GM21619 (cell line): ENCODE measurements at regions not wholly inside any gene's neighbourhood (a gene's known extent, or its start where the extent isn't known, plus 50 kb on each side); places are given as distances from the start of the nearest gene placed in this dataset.
"Not testable (repeated sequence)": the region's sequence is repeated elsewhere in the genome, so short reads cannot be mapped to it uniquely, and the experiment has no call there.

Experiments
- ATAC-seq: cut with Tn5 transposase; IDR thresholded peaks from one replicate; pipeline ENCODE4 v1.9.1; 2021; ENCODE audit not compliant: unreplicated experiment

GRCh38 chr5:87188391-87188790 is 79.3 kb upstream of the RASA1 start:
- ATAC-seq, result no peak

DNA sequence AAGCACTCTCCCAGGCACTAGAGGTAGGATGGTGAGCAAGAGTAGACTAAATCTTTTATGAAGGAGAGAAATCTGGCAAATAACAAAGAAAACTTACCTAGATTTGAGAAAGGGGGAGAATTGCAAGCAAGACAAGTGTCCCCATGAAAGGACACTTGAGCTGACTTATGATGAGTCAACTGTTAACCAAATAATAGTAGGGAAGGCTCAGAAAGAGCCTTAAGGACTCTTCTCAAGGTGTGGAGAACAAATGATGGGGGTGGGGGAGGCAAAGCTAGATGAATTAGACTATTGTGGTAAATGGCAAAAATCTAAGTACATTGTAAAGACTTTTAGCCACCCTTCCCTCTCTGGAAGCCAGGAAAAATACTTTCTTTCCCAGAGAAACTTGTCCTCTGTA is 77.6 kb upstream of the RASA1 start:
- ATAC-seq, result no peak

- ATAC-seq, result peak; percentile 58
Measured at GRCh38 chr5:87190687-87191086, 77.0 kb upstream of the RASA1 start.

DNA sequence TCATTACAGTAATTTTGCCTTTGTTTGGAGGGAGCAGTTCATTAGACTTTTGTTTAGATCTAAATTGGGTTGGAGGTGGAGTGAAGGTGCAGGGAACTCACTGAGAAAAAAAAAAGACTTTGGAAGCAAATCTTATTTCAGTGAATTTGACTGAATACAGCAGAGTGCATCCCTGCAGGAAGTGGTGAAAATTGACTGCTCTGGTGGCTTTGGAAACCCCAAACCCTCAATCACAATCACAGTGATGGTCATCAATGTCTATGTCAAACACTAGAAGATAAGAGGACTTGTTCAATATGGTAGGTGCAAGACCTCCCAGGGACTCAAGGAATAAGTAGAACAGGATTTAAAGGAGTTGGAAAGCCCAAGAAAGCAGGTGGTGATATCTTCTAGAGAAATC is 76.0 kb upstream of the RASA1 start:
- no peak for ATAC-seq

DNA sequence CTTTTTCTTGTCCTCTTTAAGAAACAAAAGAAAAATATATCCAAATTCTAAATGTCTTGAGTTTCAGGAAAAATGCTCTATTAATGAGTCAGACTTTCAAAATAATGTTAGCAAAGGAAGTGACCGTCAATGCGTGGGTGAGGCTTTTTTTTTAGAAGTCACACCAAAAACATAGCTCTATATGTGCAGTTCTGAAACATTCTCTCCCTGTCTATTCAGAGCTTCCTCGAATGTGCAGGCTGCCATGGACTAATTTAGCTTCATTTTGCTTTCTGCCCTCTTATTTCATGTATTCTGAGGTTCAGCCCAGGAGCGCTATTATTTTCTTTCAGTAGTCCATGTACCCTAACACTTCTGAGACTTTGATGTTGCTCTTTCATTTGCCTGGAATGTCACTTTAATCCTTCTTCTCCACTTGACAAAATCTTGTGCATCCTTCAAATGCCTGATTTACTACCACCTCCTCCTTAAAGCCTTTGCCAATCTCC is 72.5 kb upstream of the RASA1 start:
- ATAC-seq, result no peak

DNA sequence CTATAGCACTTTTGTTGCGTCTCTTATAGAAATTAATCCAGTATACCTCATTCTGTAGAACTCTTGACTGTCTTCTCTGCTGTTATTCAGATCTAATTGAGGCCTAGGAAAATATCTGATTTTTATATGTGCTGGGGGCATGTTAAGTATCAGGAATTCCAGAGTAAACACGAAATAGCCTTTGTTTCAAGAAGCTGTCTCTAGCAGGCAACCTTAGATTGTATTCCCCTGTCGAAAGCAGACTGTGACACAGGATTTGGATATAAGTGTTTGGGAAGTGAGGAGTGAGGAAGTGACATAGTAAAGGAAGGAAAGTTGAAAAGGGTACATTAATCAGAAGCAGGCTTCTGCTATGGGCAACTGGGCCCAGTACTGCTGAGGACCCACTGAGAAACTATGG is 72.1 kb upstream of the RASA1 start:
- no peak for ATAC-seq

DNA sequence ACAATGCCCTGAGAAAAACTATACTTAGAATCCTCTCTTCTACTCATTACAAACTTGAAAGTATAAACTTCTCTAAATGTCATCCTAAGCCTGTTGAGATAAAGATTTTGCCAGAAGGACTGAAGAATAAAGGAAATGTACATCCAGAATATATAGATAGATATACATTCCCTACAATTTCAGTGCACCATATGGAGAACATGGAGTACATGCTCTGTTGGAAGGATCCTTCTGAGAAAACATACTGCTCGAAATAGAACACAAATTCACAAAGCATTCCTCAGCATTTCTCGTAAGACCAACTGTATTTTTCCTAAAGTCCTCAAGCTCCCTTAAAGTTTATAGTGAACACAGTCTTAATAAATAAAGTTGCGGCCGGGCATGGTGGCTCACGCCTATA is 69.7 kb upstream of the RASA1 start:
- no peak for ATAC-seq

GRCh38 chr5:87199246-87199645 is 68.4 kb upstream of the RASA1 start:
- not testable (repeated sequence) for ATAC-seq

DNA sequence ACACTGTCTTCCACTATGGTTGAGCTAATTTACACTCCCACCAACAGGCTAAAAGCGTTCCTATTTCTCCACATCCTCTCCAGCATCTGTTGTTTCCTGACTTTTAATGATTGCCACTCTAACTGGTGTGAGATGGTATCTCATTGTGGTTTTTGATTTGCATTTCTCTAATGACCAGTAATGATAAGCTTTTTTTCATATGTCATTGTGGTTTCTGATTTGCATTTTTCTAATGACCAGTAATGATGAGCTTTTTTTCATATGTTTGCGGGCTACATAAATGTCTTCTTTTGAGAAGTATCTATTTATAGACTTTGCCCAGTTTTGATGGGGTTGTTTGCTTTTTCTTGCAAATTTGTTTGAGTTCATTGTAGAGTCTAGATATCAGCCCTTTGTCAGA is 68.0 kb upstream of the RASA1 start:
- not testable (repeated sequence) for ATAC-seq

GRCh38 chr5:87210076-87210475 is 57.6 kb upstream of the RASA1 start:
- no peak for ATAC-seq

DNA sequence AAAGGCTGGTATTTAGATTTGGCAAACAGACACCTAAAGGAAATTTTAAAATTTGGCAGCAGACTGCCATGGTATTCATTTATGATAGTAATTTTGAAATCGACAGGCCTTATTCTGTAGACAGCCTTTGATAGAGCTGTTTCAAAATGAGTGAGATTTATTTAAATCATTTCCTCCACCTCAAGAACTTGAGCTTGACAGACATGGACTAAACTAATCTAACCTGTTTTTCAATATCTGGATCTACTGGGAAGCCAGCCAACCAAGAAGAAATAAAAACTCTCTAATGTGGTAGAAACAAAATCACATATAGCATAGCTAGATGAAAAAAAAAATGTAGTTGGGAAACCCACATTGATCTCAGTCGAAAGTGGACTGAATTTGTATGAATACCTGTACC is 56.9 kb upstream of the RASA1 start:
- ATAC-seq, result no peak

DNA sequence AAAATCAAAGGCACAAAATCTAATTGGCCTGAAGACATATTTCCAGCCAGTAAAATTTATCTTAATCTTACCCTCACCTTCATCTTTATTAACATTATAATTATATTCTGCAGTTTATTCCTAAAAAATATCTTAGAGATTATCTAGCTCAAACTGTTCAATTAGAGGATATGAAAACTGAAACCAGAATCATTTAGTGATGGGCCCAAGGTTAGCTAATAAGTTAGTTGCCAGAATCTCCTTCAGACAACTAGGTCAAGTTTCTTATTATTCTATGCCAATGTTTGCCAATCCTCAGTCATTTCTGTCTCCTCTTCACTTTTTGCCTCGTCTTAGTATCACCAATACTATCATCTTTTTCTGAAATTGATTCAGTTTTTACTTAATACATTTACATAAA is 56.0 kb upstream of the RASA1 start:
- no peak for ATAC-seq

DNA sequence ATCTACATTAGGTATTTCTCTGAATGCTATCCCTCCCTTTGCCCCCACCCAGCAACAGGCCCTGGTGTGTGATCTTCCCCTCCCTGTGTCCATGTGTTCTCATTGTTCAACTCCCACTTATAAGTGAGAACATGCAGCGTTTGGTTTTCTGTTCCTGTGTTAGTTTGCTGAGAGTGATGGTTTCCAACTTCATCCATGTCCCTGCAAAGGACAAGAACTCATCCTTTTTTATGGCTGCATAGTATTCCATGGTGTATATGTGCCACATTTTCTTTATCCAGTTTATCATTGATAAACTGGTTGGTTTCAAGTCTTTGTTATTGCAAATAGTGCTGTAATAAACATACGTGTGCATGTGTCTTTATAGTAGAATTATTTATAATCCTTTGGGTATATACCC is 55.5 kb upstream of the RASA1 start:
- ATAC-seq, result not testable (repeated sequence)

GRCh38 chr5:87217480-87217879 is 50.2 kb upstream of the RASA1 start:
- ATAC-seq, result not testable (repeated sequence)
